DND-41 (cell line): ENCODE measurements at regions not wholly inside any gene's neighbourhood (a gene's known extent, or its start where the extent isn't known, plus 50 kb on each side); places are given as distances from the start of the nearest gene placed in this dataset.

Source experiments
- ATAC-seq: fragments of 200-7000 bp; cut with Tn5 transposase; 3 replicates; pipeline ENCODE4 v1.9.1; 2021; ENCODE audit warnings: low read depth; ENCODE audit not compliant: insufficient read depth
- DNase-seq: peaks from one replicate; pipeline ENCODE4 v3.0.0-alpha.2; 2020
- H2AFZ ChIP-seq: 2 replicates; pipeline ENCODE4 v1.6.0; 2012; ENCODE audit warnings: low read depth, low read length
- H3K27ac ChIP-seq: 2 replicates; pipeline ENCODE4 v1.5.1; 2012; ENCODE audit warnings: low read length, inconsistent platforms
- H3K27me3 ChIP-seq: fragments of 200-600 bp; sonication (generic); 2 replicates; pipeline ENCODE4 v1.6.0; 2012; ENCODE audit warnings: low read length, mild to moderate bottlenecking, inconsistent platforms; ENCODE audit not compliant: insufficient read depth, poor library complexity
- H3K36me3 ChIP-seq: 2 replicates; pipeline ENCODE4 v1.5.1; 2012; ENCODE audit warnings: low read length, inconsistent platforms; ENCODE audit not compliant: insufficient read depth
- H3K4me1 ChIP-seq: 2 replicates; pipeline ENCODE4 v1.5.1; 2012; ENCODE audit warnings: mild to moderate bottlenecking, low read length; ENCODE audit not compliant: insufficient read depth
- H3K4me2 ChIP-seq: 2 replicates; pipeline ENCODE4 v1.6.0; 2012; ENCODE audit warnings: mild to moderate bottlenecking, moderate library complexity, low read length, inconsistent platforms; ENCODE audit not compliant: insufficient read depth
- H3K4me3 ChIP-seq, 2 experiments: fragments of 200-600 bp in 1 of 2; shearing (Covaris generic) in 1 of 2; 2 replicates each; pipeline ENCODE4 v1.5.1; 2012 to 2016; ENCODE audit warnings: inconsistent platforms in 2 of 2, low read length in 2 of 2, mild to moderate bottlenecking in 2 of 2, low read depth in 1 of 2, moderate library complexity in 1 of 2
- H3K79me2 ChIP-seq: 2 replicates; pipeline ENCODE4 v1.6.0; 2012; ENCODE audit warnings: low read length, inconsistent platforms; ENCODE audit not compliant: insufficient read depth
- H3K9ac ChIP-seq: 2 replicates; pipeline ENCODE4 v1.6.0; 2012; ENCODE audit warnings: low read depth, mild to moderate bottlenecking, inconsistent platforms, low read length, moderate library complexity
- H3K9me3 ChIP-seq: 2 replicates; pipeline ENCODE4 v1.5.1; 2012; ENCODE audit warnings: low read length, moderate library complexity, mild to moderate bottlenecking, inconsistent platforms; ENCODE audit not compliant: insufficient read depth, severe bottlenecking
- H4K20me1 ChIP-seq: 2 replicates; pipeline ENCODE4 v1.6.0; 2012; ENCODE audit warnings: low read length; ENCODE audit not compliant: insufficient read depth
- EZH2 ChIP-seq: IDR thresholded peaks from 3 replicates; pipeline ENCODE4 v1.6.1; 2012; ENCODE audit warnings: borderline replicate concordance, low read depth, mild to moderate bottlenecking, moderate library complexity, low read length, inconsistent platforms; ENCODE audit not compliant: severe bottlenecking
- TF ChIP-seq, protein P1 (sequence below): IDR thresholded peaks from 2 replicates; pipeline ENCODE4 v1.5.1; 2012; ENCODE audit warnings: borderline replicate concordance, low read length, moderate library complexity, mild to moderate bottlenecking; ENCODE audit not compliant: poor library complexity, severe bottlenecking; ENCODE audit errors: extremely low read depth

DNA sequence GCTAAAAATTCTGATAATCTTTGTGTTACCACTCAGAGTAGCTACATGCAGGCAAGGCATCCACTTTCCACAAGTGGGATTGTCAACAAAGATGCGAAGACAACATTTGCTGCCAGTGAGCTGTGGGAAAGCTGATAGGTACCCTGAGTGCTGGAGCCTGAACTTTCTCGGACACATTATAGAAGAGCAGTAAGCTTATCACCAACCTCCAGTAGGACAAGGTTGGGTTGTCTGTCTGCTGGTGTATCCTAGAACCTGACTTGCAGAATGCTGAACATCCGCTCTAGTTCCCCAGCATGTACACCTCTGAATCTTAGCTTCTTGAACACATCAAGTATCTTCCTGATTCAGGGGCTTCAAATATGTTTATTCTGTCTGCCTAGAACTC is 103.8 kb upstream of the PPM1H start:
- peaks cover 5% of the 10 kb centered on the region for H3K27me3 ChIP-seq
- H3K9me3 ChIP-seq, result no peaks in the 10 kb centered on the region
- no peak overlapping the region for H3K4me3 ChIP-seq
- TF ChIP-seq, protein P1, sequence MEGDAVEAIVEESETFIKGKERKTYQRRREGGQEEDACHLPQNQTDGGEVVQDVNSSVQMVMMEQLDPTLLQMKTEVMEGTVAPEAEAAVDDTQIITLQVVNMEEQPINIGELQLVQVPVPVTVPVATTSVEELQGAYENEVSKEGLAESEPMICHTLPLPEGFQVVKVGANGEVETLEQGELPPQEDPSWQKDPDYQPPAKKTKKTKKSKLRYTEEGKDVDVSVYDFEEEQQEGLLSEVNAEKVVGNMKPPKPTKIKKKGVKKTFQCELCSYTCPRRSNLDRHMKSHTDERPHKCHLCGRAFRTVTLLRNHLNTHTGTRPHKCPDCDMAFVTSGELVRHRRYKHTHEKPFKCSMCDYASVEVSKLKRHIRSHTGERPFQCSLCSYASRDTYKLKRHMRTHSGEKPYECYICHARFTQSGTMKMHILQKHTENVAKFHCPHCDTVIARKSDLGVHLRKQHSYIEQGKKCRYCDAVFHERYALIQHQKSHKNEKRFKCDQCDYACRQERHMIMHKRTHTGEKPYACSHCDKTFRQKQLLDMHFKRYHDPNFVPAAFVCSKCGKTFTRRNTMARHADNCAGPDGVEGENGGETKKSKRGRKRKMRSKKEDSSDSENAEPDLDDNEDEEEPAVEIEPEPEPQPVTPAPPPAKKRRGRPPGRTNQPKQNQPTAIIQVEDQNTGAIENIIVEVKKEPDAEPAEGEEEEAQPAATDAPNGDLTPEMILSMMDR, result no peak
- no peak for TF ChIP-seq EZH2
- H3K9ac ChIP-seq, result no peak overlapping the region
- H3K4me1 ChIP-seq, result no peaks in the 10 kb centered on the region
- no peak overlapping the region for H3K4me2 ChIP-seq
- ATAC-seq (no peak), DNase-seq (no peak)
- no peaks in the 10 kb centered on the region for H3K79me2 ChIP-seq
- no peak overlapping the region for H3K27ac ChIP-seq
- H2AFZ ChIP-seq, result no peak overlapping the region
- H4K20me1 ChIP-seq, result no peaks in the 10 kb centered on the region
- H3K36me3 ChIP-seq, result no peaks in the 10 kb centered on the region

DNA sequence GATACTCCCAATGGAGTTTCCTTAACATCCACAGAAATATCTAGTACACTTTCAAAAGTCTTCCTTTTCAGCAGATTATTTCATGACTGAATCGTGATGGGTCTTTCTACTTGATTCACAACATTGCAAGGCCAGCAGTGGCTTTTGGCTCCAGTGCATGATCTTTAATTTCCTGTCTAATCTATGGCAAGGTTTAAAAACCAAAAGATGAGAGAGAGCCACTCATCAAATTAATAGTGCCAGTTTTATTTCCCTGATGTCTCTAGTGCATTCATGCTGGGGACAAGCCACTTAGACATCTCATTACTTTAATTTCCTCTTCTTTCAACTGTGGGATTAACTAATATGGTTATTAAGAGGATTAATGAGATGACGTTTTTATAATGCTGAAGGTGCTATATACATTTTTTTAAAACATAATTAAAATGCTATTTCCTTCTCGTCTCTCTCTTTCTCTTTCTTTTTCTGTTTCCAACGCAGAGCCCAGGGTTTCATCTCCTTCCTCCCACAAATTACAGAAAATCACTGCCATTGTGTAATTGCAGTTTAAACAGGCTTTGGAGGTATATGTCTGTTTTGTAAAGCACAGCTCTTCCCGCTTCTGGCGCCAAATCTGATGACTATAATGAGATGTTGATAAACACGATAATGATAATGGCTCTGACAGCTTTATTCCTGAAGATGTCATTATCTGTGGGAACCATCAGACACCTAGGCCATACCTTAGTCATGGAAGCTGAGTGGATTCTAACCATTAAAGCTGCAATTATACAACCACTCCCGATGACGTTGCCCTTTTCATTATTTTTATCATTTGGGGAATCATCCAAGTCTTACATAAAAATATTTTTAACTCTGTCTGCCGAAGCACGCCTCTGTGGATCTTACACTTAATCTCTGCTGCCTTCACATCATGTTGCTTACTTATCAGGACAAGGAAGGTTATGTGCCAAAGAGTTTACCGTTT is 103.1 kb upstream of the PPM1H start:
- Histone ChIP-seq H4K20me1 (no peaks in the 10 kb centered on the region), H3K4me3 (no peak overlapping the region), H3K79me2 (no peaks in the 10 kb centered on the region), H3K36me3 (no peaks in the 10 kb centered on the region), H3K4me2 (no peak overlapping the region), H2AFZ (no peak overlapping the region), H3K9ac (no peak overlapping the region), H3K4me1 (no peaks in the 10 kb centered on the region), H3K9me3 (no peaks in the 10 kb centered on the region), H3K27me3 (peaks cover 5% of the 10 kb centered on the region), H3K27ac (no peak overlapping the region)
- ATAC-seq, result no peak
- TF ChIP-seq, protein P1, result no peak
- TF ChIP-seq EZH2, result no peak
- no peak for DNase-seq

DNA sequence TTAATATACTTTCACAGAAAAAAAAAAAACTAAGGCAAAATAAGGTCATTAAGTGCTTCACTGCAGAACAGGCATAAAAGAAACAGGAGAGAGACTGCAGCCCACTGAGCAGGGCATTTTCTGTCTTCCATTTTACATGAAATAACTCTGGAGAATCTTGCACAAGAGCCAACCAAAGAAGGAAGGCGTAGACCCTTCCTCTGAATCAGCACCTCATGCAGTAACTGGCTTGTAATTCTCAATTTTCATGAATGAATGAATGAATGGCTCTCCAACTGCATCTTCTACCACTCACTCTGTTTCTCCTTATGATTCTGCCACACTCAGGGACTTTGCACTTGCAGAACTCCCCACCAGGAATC is 102.0 kb upstream of the PPM1H start:
- no peak for ATAC-seq
- no peaks in the 10 kb centered on the region for H3K79me2 ChIP-seq
- H3K9me3 ChIP-seq, result no peaks in the 10 kb centered on the region
- no peaks in the 10 kb centered on the region for H3K4me1 ChIP-seq
- no peak overlapping the region for H3K27ac ChIP-seq
- no peaks in the 10 kb centered on the region for H3K36me3 ChIP-seq
- no peak overlapping the region for H2AFZ ChIP-seq
- no peak for DNase-seq
- no peak overlapping the region for H3K9ac ChIP-seq
- H3K4me2 ChIP-seq, result no peak overlapping the region
- TF ChIP-seq, protein P1, result no peak
- no peak for TF ChIP-seq EZH2
- H3K4me3 ChIP-seq, result no peak overlapping the region
- H3K27me3 ChIP-seq, result peaks cover 5% of the 10 kb centered on the region
- no peaks in the 10 kb centered on the region for H4K20me1 ChIP-seq
